ENCODE measurements at regions not wholly inside any gene's neighbourhood (a gene's known extent, or its start where the extent isn't known, plus 50 kb on each side); places are given as distances from the start of the nearest gene placed in this dataset.

DNA sequence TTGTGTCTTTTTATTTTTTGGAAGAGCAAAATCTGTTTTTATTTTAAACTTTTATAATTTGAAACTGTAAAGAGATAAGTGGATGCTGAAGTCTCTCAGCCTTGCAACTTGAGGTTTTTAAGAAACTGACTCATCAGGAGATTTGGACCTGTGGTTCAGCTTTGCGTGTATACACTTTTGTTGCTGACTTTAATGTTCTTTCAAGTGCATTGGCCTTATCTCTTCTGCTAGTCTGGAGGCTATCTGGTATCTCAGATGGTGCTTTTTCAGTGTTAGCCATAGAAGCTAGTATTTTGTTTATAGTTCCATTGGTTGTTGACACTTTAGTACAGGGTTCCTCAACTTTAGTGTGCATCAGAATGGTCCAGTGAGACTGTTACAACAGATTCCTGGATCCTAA, 504.0 kb upstream of the SPTLC3 start:
- TF ChIP-seq, protein P1, sequence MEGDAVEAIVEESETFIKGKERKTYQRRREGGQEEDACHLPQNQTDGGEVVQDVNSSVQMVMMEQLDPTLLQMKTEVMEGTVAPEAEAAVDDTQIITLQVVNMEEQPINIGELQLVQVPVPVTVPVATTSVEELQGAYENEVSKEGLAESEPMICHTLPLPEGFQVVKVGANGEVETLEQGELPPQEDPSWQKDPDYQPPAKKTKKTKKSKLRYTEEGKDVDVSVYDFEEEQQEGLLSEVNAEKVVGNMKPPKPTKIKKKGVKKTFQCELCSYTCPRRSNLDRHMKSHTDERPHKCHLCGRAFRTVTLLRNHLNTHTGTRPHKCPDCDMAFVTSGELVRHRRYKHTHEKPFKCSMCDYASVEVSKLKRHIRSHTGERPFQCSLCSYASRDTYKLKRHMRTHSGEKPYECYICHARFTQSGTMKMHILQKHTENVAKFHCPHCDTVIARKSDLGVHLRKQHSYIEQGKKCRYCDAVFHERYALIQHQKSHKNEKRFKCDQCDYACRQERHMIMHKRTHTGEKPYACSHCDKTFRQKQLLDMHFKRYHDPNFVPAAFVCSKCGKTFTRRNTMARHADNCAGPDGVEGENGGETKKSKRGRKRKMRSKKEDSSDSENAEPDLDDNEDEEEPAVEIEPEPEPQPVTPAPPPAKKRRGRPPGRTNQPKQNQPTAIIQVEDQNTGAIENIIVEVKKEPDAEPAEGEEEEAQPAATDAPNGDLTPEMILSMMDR (IDR thresholded peaks at IDR 0.05; ENCODE audit: control extremely low read depth, extremely low read depth, low read depth, missing control alignments): no peak
- ChIA-PET CTCF (no interaction called here), POLR2A (no interaction called here)
- no peak for DNase-seq (ENCODE audit: extremely low spot score)

DNA sequence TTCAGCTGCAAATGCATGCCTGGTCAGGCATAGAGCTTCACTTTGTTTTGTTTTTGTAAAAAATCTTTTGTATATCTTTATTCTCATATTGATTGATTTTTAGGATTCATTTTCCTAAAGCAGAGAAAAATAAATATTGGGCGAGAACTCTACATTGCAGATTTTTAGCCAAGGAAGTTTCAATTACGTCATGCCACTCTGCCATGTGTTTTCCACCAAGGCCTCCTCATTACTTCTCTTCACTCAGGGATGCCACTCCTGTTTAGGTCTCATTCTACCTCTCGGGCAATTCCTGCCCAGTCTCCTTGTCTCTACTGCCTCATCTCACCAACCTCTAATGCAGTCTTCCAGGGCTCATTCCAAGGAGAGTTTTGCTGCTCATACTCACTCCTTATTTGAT, 497.3 kb upstream of the SPTLC3 start:
- ChIA-PET CTCF (no interaction called here), POLR2A (no interaction called here)
- TF ChIP-seq, protein P1 (IDR thresholded peaks at IDR 0.05; ENCODE audit: control extremely low read depth, extremely low read depth, low read depth, missing control alignments): no peak
- DNase-seq (ENCODE audit: extremely low spot score): no peak

DNA sequence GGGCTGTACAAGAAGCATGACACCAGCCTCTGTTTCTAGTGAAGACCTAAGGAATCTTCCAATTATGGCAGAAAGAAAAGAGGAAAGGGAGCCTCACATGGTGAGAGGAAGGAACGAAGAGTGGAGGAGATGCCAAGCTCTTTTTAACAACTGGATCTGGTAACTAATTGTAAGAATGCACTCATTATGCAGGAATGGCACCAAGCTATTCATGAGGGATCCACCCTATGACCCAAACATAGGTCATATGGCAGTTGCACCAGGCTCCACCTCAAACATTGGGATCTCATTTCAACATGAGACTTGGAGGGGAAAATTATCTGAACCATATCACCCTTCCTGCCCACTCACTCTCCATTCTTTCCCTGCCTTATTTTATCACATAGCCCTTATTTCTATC, 496.0 kb upstream of the SPTLC3 start:
- DNase-seq (ENCODE audit: extremely low spot score): no peak
- TF ChIP-seq, protein P1 (IDR thresholded peaks at IDR 0.05; ENCODE audit: control extremely low read depth, extremely low read depth, low read depth, missing control alignments): no peak
- ChIA-PET POLR2A (no interaction called here), CTCF (no interaction called here)

DNA sequence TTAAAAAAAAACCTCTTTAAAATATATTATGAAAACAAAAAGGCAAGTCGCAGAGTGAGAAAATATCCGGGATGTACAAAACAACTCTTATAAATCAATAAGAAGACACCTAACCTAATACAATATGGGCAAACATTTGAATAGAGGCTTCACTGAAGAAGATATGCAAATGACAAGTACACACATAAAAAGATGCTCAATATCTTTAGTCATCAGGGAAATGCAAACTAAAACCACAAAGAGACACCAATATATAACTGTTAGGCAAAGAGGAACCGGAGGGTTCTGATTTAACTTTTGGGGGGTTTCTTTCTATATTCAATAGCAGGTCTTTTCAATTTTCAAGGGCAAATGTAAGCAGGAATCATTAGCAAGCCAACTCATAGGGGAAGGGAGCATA, 480.7 kb upstream of the SPTLC3 start:
- DNase-seq (ENCODE audit: extremely low spot score): no peak
- POLR2A ChIA-PET: no interaction called here
- CTCF ChIA-PET: interaction anchor here (1.1 kb wide), 1 partner anchor 15 kb away, joined by 4 read pairs; no protein-coding TSS in a partner anchor
- TF ChIP-seq, protein P1 (IDR thresholded peaks at IDR 0.05; ENCODE audit: control extremely low read depth, extremely low read depth, low read depth, missing control alignments): no peak

DNA sequence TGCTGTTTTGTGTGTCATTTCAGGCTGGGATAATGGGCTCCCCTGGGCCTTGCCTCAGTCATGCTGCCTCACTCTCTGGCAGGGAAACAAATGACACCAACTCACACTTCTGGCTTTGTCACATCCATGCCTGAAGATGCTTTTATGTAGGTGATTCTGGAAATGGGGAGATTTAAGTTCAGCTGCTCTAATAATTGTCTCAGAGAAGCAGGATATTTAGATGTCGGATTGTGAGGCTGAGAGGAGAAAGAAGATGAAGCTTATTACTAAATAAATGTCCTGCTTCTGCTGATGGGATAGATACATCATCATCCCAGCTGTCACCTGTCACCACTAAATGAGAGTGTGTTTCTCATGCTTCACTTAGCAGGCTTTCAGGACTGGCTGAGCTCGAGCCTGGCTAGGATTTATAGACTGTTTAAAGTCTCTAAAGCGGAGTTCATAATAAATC, 480.2 kb upstream of the SPTLC3 start:
- TF ChIP-seq, protein P1 (IDR thresholded peaks at IDR 0.05; ENCODE audit: control extremely low read depth, extremely low read depth, low read depth, missing control alignments): no peak
- CTCF ChIA-PET: interaction anchor here (1.1 kb wide), 1 partner anchor 15 kb away, joined by 4 read pairs; no protein-coding TSS in a partner anchor
- POLR2A ChIA-PET: no interaction called here
- no peak for DNase-seq (ENCODE audit: extremely low spot score)

DNA sequence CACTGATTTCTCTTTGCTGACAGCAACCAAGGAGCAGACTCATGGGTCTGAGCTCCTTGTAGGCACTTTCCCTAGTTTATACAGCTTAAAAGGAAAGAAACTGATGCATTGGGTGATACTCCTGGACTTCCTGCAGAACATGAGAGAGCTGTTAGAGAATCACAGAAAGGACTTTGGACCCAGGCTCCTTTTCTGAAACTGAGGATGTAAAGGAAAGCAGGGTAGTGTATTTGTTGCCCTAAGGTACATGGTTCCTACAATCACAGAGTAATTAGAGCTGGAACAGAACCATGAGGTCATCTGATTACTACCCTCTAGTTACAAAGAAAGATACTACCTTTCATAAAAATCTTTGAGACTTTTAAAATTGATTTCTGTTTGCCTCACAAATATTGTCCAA, 477.1 kb upstream of the SPTLC3 start:
- TF ChIP-seq, protein P1 (IDR thresholded peaks at IDR 0.05; ENCODE audit: control extremely low read depth, extremely low read depth, low read depth, missing control alignments): no peak
- ChIA-PET CTCF (no interaction called here), POLR2A (no interaction called here)
- no peak for DNase-seq (ENCODE audit: extremely low spot score)

DNA sequence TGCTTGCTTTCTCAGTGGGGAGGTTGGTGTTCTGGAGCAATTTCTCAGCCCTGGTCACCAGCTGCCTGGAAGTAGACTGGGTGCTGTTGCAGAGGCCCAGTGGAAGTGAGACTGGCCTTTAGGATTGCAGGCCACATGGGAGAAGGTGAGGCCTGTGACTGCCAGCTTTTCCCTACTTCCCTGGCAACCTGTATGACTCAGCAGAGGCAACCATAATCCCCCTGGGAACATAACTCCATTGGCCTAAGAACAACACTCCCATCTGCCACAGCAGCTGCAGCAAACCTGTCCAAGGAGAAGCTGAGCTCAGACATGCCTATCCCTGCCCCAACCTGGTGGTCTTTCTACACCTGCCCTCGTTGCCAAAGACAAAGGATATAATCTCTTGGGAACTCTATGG, 473.5 kb upstream of the SPTLC3 start:
- POLR2A ChIA-PET: no interaction called here
- CTCF ChIA-PET: no interaction called here
- TF ChIP-seq, protein P1 (IDR thresholded peaks at IDR 0.05; ENCODE audit: control extremely low read depth, extremely low read depth, low read depth, missing control alignments): no peak
- DNase-seq (ENCODE audit: extremely low spot score): no peak

All from GM10248 (cell line).